KMS-11 (cell line): ENCODE measurements at regions not wholly inside any gene's neighbourhood (a gene's known extent, or its start where the extent isn't known, plus 50 kb on each side); places are given as distances from the start of the nearest gene placed in this dataset.

ENCODE experiments used
- H2AFZ ChIP-seq: fragments of 200-600 bp; sonication (generic); 2 replicates; pipeline ENCODE4 v1.6.1; 2016; ENCODE audit warnings: antibody characterized with exemption, mixed run types, low read depth
- H3K27ac ChIP-seq: fragments of 200-600 bp; sonication (generic); 2 replicates; pipeline ENCODE4 v1.6.1; 2016; ENCODE audit warnings: mild to moderate bottlenecking, mixed run types
- H3K27me3 ChIP-seq: fragments of 200-600 bp; sonication (generic); 2 replicates; pipeline ENCODE4 v1.6.1; 2017; ENCODE audit warnings: mild to moderate bottlenecking, low read depth, mixed run types, moderate library complexity; ENCODE audit not compliant: insufficient read depth
- H3K36me3 ChIP-seq: fragments of 200-600 bp; sonication (generic); 2 replicates; pipeline ENCODE4 v1.6.1; 2017; ENCODE audit warnings: mild to moderate bottlenecking, mixed run types; ENCODE audit not compliant: insufficient read depth
- H3K4me1 ChIP-seq: fragments of 200-600 bp; sonication (generic); 2 replicates; pipeline ENCODE4 v1.6.1; 2016; ENCODE audit warnings: mild to moderate bottlenecking, low read depth, mixed run types; ENCODE audit not compliant: poor library complexity, severe bottlenecking
- H3K4me2 ChIP-seq: fragments of 200-600 bp; sonication (generic); 2 replicates; pipeline ENCODE4 v1.7.0; 2016; ENCODE audit warnings: mild to moderate bottlenecking, mixed run types
- H3K4me3 ChIP-seq: fragments of 200-600 bp; sonication (generic); IDR thresholded peaks from 2 replicates; pipeline ENCODE4 v1.6.1; 2017; ENCODE audit warnings: low read depth, low read length, mixed read lengths; ENCODE audit not compliant: insufficient read depth
- H3K79me2 ChIP-seq: fragments of 200-600 bp; sonication (generic); 2 replicates; pipeline ENCODE4 v1.6.1; 2016; ENCODE audit warnings: low read depth, mixed run types; ENCODE audit not compliant: insufficient read depth
- H3K9ac ChIP-seq: fragments of 200-600 bp; sonication (generic); 2 replicates; pipeline ENCODE4 v1.6.1; 2016; ENCODE audit warnings: mild to moderate bottlenecking, mixed run types
- H4K20me1 ChIP-seq: fragments of 200-600 bp; sonication (generic); 2 replicates; pipeline ENCODE4 v1.6.1; 2016; ENCODE audit warnings: mild to moderate bottlenecking, mixed run types; ENCODE audit not compliant: insufficient read depth
- TF ChIP-seq, protein P1 (sequence below): fragments of 200-600 bp; sonication (generic); conservative IDR thresholded peaks from 2 replicates; pipeline ENCODE4 v1.6.1; 2017; ENCODE audit warnings: low read depth, mild to moderate bottlenecking, antibody characterized with exemption, low read length, moderate library complexity, mixed read lengths

DNA sequence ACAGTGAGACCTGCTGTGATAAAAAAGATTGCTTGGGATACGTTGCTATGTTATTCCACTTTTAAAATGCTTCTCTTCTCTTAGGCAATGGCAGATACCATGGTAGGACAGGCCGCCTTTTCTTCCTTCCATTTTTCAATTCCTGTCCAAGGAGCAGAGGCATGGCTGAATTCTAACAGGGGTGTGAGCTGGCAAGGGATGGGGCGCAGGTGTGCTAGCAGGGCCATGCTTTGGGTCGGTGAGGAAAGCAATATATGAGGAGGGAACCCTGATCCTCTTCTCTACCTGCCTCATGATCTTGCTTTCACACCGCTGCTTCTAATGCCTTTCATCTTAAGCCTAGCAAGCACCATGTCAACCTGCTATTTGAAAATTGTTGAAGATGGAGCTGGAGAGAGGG, 225.0 kb downstream of the KATNAL1 start:
- no peaks in the 10 kb centered on the region for H4K20me1 ChIP-seq
- no peak overlapping the region for H3K27ac ChIP-seq
- H3K36me3 ChIP-seq = no peaks in the 10 kb centered on the region
- no peaks in the 10 kb centered on the region for H3K27me3 ChIP-seq
- TF ChIP-seq, protein P1, sequence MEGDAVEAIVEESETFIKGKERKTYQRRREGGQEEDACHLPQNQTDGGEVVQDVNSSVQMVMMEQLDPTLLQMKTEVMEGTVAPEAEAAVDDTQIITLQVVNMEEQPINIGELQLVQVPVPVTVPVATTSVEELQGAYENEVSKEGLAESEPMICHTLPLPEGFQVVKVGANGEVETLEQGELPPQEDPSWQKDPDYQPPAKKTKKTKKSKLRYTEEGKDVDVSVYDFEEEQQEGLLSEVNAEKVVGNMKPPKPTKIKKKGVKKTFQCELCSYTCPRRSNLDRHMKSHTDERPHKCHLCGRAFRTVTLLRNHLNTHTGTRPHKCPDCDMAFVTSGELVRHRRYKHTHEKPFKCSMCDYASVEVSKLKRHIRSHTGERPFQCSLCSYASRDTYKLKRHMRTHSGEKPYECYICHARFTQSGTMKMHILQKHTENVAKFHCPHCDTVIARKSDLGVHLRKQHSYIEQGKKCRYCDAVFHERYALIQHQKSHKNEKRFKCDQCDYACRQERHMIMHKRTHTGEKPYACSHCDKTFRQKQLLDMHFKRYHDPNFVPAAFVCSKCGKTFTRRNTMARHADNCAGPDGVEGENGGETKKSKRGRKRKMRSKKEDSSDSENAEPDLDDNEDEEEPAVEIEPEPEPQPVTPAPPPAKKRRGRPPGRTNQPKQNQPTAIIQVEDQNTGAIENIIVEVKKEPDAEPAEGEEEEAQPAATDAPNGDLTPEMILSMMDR = no peak
- no peaks in the 10 kb centered on the region for H3K79me2 ChIP-seq
- H3K9ac ChIP-seq = no peak overlapping the region
- H3K4me3 ChIP-seq = no peak overlapping the region
- H2AFZ ChIP-seq = no peak overlapping the region
- no peak overlapping the region for H3K4me2 ChIP-seq
- no peaks in the 10 kb centered on the region for H3K4me1 ChIP-seq

DNA sequence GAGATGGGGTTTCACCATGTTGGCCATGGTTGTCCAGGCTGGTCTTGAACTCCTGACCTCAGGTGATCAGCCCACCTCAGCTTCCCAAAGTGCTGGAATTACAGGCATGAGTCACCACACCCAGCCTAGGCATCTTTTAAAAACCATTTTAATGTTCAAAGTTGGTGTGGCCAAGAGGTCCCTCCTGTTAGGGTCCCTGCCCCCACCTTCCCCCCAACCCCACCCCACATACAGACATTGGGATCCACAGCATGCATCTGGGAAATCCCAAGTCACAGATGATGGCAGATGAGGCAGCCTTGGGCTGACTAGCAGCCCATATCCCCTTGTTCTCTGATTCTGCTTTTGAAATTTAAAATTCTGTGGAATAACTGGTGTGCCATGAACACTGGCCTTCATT, 226.0 kb downstream of the KATNAL1 start:
- TF ChIP-seq, protein P1 = no peak
- no peaks in the 10 kb centered on the region for H3K4me1 ChIP-seq
- no peak overlapping the region for H3K4me3 ChIP-seq
- no peaks in the 10 kb centered on the region for H3K79me2 ChIP-seq
- no peaks in the 10 kb centered on the region for H4K20me1 ChIP-seq
- no peak overlapping the region for H3K9ac ChIP-seq
- H3K27me3 ChIP-seq = no peaks in the 10 kb centered on the region
- no peaks in the 10 kb centered on the region for H3K36me3 ChIP-seq
- no peak overlapping the region for H3K27ac ChIP-seq
- no peak overlapping the region for H2AFZ ChIP-seq
- H3K4me2 ChIP-seq = no peak overlapping the region

DNA sequence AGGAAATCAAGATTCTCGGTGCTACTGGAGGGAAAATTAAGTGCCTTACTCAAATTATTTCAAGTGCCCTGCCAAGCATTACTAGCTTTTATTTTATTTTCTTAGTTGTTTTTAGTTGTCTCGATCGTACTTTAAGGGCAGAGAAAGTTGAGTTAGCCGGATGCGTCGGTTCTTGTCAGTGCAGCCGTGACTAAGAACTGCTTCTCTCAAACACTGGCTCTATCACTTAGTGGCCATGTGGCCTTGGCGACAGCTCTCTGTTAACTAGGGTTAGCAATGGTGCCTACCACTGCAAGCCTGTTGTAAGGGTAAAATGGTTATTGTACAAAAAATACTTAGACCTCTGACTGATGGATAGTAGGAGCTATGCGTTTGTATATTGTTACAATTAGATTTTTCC, 227.8 kb downstream of the KATNAL1 start:
- TF ChIP-seq, protein P1 = no peak
- H3K27ac ChIP-seq = no peak overlapping the region
- no peak overlapping the region for H2AFZ ChIP-seq
- H3K36me3 ChIP-seq = no peaks in the 10 kb centered on the region
- no peak overlapping the region for H3K4me3 ChIP-seq
- H3K9ac ChIP-seq = no peak overlapping the region
- no peaks in the 10 kb centered on the region for H3K4me1 ChIP-seq
- H3K27me3 ChIP-seq = no peaks in the 10 kb centered on the region
- H3K79me2 ChIP-seq = no peaks in the 10 kb centered on the region
- no peak overlapping the region for H3K4me2 ChIP-seq
- H4K20me1 ChIP-seq = no peaks in the 10 kb centered on the region

DNA sequence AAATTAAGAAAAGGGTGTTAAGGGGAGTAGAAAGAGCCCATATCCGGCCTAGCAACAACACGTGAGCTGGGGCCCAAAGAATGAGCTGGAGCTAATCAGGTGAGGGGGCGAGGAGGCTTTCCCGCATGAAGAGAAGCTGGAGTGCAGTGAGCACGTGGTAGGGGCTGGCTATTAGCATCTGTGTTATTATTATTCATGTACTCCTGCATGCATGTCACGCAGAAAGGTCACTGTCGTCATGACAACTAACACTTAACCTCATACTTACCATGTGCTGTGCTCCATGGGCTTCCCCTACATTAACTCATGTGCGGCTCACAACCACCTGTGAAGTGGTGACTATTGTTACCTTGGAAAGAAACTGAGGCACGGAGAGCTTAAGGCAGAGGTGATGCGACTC, 227.6 kb upstream of the UBL3 start:
- Histone ChIP-seq H3K36me3 (no peaks in the 10 kb centered on the region), H3K4me3 (no peak overlapping the region), H4K20me1 (no peaks in the 10 kb centered on the region), H3K27me3 (no peaks in the 10 kb centered on the region), H3K4me2 (no peak overlapping the region), H3K79me2 (no peaks in the 10 kb centered on the region), H3K9ac (no peak overlapping the region), H3K27ac (no peak overlapping the region), H3K4me1 (no peaks in the 10 kb centered on the region), H2AFZ (no peak overlapping the region)
- TF ChIP-seq, protein P1 = no peak
